GOT3 (cell line): ENCODE measurements at regions not wholly inside any gene's neighbourhood (a gene's known extent, or its start where the extent isn't known, plus 50 kb on each side); places are given as distances from the start of the nearest gene placed in this dataset.

ENCODE experiments used
- DNase-seq: peaks from one replicate; lab custom pipeline; 2025; ENCODE audit warnings: mixed read lengths; lab: John Stamatoyannopoulos, UW

DNA sequence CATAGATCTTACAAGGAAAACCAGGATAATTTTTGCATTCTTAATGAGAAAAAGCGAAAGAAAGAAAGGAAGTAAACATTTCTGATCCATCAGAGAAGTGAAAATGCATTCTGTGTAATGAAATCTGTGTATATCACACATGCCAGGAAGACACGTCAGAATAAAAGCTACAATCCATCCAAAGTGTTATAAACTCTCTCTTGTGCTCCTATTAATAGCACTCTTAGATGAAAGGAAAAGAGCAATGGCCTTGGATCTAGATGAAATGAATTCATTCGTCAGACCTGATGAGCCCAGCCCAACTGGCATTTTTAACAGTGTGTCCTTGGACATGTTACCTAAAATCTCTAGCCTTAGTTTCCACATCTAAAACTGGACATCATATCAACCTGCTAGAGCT lies 885.5 kb downstream of the CDH11 start:
- DNase-seq: no peak

DNA sequence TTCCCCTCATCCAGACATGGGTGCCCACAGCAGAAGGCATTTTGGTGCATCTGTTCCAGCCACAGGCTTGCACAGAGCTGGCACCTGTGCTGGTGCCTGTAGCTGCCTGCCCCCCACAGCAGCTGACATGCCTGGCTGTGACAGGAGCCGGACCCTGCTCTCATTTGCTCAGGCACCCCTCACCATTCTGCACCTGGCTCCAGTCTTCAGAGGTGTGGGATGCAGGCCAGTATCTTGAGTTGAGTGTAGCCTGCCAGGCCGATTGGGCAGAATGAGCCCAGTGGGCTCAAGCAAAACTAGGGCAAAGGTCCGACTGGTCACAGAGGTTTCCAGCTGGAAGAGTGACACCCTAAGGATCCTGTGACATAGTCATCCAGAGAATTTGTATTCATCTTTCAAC lies 887.7 kb downstream of the CDH11 start:
- no peak for DNase-seq

DNA sequence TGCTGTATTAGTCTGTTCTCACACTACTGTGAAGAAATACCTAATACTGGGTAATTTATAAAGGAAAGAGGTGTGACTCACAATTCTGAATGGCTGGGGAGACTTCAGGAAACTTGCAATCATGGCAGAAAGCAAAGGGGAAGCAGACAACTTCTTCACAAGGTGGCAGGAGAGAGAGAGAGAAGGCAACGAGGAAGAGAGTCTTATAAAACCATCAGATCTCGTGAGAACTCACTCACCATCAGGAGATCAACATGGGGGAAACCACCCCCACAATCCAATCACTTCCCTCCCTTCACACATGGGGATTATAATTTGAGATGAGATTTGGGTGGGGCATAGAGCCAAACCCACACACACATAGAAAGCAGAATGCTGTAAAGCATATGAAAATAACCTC lies 896.2 kb downstream of the CDH11 start:
- no peak for DNase-seq

DNA sequence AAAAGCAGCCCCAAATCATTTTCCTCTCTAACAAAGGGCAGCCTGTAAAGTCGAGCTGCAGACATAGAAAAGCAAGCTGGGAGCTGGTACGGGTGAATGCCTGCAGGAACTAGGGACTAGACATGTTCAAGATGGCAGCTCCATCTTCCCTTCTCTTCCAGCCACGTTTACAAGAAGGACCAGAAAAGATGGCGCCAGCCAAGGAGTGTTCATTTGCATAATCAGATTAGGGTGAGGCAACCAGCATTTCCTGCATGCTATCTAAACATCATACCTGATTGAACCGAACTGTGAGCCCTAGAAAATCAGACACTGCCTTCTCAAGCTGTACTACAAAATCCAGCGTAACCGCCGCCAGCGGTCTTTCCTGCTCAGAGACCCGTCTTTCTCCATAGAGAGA lies 896.8 kb downstream of the CDH11 start:
- no peak for DNase-seq

DNA sequence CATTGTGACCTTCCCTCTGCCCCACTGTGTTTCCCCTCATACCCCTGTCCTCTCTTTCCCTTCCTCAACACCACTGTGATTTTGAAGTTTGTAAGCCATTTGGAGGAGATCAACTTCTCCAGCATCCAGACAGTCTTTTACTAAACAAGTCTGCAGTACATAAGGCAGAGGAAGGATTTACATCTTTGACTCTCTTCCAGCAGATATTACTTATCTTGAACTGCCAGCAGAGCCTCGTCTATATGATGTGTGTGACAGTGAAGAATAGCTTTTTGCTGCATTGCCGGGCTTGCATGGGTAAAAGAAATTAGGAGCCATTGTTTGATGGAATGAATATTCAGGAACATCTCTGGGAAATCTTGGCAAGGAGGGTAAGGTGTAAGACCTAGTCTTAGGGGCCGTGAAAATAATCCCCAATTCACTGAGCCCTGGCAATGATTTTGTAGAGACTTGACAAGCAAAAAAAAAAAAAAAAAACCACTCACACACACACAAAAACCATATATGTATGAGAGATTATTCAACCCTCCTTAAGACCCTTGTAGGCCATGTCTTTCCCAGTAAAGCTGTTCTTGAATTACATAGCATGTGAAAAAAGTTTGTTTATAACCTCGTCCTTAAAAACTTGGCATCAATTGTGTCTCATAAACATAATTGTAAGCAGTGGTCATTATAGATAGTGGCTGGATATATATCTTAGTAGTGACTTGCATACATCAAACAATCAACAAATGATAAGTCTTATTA lies 903.9 kb downstream of the CDH11 start:
- DNase-seq: no peak

DNA sequence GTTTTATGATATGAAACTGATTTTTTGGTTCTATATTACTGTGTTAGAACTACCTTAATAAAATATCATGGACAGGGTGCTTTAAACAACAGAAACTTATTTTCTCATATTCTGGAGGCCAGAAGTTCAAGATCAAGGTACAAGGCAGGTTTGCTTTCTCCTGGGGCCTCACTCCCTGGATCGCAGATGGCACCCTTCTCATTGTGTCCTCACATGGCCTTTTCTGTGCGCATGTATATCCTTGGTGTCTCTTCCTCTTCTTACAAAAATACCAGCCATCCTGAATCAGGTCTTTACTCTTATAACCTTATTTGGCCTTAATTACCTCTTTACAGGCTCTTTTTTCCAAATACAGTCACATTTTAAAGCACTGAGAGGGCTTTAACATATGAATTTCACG lies 906.1 kb downstream of the CDH11 start:
- DNase-seq: no peak

DNA sequence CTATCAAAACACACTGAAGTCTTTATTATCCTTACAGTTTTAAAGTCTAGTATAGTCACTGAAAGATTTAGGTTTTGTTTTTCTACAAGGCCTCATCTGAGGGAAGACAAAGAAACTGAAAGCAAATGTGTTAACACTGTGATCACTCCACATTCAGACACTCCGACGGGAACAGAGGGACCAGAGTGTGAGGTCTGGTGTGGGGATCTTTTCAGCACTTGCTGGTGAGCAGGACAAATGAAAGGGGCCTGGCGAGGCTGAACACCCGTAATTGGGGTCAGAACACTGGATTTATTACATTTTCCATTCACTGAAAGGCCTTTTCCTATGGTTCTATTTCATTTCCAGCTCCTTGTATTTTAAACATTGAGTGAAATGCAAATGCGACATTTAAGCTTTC lies 910.5 kb downstream of the CDH11 start:
- DNase-seq: no peak

DNA sequence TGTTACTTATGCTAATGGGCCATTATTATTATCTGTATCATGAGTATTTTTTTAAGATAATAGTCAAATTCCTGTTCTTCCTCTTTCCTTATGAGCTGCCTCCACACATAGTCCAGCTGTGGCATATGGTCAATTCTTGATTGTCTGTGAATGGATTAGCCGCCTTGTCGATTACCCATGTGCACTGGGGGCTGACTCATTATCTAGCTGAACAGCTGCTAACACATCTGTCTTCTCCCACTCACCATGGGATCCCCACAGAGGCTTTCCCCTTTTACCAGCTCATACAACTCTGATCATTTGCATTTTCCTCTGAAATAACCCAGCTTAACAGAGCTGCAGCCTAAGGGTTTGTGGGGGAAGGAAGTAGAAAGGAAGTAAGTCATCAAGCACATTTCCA lies 915.0 kb downstream of the CDH11 start:
- DNase-seq: no peak

DNA sequence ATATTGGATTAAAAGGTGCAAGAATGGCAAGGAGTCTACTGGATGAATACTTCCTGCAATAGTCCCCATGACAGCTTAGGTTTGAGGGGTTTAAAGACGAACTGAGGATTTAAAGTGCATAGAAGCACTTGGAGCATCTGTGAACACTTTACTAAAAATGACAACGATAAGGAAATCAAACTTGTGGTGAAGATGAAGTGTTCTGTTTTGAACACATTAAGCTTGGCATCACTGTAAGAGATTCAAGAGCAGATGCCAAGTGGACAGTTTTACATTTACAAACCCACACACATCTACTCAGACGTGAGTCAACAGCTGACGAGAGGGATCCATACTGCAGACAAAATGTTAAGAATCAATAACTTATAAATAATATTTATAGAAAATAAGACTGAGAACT lies 918.7 kb downstream of the CDH11 start:
- no peak for DNase-seq

DNA sequence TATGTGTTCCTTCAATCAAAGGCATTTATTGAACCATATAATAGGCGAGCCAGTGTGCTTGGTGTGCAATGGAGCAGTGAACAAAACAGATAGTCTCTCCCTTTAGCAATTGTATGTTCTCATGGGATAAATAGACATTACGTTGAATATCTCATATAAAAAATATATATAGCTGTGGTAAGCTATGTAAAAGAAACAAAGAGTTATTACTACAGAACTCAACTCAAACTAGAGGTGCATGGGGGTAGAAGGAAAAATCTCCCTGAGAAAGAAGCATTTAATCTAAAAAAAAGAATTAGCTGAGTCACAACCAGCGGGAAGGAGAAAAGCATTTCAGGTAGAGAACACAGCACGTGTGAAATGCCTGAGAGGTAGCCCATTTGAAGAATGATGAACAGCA lies 919.3 kb downstream of the CDH11 start:
- no peak for DNase-seq

DNA sequence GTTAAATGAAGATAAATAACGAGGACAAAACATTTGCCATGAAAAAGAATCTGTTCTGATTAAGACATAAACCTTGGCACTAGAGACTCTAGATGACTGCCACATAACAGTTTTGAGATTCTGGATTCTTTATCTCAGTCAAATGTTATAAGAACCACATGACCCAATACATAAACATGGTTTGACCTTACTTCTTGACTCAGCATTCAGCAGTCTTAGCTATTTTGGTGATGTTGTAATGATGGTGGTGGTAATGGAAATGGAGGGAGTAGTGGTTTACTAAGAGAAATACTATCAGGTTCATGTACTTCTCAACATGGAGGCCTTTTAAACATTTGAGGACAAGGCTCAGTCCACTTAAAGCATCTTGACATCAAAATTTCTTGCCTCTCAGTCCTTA lies 925.4 kb downstream of the CDH11 start:
- no peak for DNase-seq

DNA sequence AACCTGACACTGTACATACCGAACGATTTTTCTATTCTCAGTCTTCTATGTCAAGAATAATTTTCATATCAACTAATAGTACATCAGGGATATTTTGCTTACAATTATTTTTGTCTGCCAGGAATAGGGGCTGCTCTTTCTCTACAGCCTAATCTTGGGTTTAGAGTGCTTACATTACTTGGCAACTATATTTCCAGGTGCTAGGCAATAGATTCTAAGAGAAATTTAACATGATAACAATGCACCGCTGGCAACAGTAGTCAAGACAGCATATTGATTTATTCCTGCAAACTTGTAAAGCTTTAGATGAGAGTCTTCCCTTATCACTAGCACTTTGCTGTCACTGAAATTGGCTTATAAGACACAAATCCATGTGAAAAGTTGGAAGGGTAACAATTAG lies 935.9 kb downstream of the CDH11 start:
- no peak for DNase-seq

DNA sequence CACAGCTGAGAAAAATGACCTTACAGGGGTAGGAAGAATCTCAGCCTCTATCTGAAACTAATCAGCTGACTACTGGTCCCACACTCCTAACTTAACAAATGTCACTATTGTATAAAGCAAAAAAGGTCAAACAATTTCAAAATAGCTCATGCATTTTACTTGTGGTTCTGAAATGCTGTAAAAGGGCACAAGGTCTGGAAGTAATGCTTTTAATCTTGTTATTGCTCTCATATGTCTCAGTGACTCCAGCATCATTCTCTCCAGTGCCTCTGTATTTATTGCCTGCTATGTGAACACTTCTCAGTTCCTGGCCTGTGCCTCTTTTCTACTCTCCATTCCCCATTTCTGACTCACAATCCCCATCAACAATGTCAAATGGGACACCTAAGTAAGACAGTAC lies 937.7 kb downstream of the CDH11 start:
- DNase-seq: no peak

DNA sequence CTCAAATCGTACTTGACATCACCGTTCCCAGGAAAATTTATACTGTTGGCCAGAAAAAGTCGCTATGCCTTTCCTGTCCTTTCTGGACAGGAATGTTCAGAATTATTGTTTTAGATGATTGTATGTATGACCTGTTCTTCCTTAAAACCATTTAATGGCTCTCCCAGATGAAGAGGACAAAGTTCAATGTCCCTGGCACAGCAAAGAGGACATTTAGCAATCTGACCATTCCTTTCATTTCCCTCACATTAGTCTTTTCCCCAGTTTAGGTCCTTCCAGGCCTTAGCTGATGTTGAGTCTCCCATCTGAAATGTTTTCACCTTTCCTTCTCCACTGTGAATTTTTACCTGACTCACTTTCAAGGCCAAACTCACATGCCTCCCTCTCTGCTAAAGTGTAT lies 938.9 kb downstream of the CDH11 start:
- DNase-seq: no peak

DNA sequence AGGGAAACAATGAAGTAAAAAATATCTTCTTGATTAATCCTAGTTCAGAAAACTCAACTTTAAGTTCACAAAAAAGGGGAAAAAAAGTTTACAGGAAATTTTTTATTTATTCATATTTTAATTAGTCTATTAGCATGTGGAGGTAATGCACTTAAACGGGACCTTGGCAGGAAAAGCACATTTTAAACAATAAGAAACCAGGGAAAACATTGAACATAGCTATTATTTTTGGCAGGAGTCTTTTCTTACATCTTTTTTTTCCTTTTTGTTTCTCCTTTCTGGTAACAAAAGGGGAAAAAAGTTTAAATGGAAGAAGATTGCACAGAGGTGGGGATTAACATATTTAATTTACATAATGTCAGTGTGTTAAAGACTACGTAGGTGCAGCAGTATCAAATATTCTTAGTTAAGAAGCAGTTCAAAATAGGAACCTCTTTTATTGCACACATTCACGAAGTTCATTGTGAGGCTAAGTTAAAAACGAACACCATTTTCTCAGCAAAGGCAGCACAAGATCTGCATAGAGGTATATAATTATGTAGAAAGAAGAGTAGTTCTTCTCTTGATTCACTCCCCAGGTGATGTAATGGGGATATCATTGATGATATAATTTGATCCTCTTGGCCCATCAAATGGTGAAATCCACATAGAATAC lies 940.5 kb downstream of the CDH11 start:
- no peak for DNase-seq

DNA sequence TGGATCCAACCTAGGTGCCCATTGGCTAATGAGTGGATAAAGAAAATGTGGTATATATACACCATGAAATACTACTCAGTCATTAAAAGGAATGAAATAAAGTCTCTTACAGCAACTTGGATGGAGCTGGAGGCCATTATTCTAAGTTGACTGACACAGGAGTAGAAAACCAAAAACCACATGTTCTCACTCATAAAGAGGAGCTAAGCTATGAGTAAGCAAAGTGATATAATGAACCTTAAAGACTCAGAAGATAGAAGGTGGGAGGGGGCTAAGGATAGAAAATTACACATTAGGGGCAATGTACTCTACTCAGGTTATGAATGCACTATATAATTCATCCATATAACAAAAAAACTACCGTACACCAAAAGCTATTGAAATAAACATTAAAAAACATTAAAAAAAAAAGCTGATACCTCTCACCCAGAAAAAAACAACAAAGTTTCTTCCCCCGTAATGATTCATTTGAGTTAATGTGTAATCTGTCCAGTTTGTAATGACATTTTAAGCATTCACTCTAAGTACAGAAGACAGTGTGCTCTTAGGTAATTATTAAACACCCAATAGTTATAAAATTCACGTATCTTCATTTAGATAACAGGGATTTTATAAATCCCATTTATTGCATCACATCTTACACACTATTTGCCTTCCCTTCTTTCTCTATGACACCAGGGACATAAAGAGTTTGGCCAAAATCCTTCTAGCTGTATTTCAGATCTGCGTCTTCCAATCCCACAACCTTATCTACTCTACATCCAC lies 941.5 kb downstream of the CDH11 start:
- DNase-seq: no peak

DNA sequence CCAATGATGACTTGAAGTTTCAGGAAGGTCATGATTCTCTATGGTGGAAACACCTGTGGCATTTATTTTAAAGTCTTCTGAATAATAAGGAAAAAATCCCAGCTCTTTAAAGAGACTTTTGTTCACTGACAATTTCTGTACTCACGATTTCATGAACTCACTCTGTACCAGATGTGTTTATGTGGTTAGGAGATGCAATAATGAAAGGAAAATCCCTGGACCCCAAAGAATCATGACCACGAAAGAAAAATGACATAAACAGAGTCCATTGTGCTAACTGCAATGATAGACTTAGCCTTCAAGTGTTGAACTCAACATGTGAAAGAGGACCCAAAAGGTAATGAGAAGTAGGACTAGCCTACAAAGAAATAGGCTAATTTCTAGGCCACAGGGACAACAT lies 947.5 kb downstream of the CDH11 start:
- no peak for DNase-seq

DNA sequence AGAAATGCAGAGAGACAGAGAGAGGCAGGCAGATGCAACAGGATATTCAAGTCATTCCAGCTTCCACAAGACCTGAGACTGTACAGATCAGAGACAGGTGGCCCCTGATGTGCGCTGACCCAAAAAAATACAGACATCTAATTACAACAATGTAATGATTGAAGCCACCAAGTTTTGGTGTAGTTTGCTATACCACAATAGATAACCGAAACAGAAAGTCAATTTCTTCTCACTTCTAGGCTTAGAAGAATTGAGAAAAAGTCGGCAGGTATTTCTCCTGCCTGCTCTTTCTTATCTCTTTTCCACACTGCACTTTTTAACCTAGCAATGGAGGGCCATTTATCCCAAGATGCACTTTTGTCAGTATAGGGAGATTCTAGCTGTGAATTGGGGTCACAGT lies 949.2 kb downstream of the CDH11 start:
- no peak for DNase-seq

DNA sequence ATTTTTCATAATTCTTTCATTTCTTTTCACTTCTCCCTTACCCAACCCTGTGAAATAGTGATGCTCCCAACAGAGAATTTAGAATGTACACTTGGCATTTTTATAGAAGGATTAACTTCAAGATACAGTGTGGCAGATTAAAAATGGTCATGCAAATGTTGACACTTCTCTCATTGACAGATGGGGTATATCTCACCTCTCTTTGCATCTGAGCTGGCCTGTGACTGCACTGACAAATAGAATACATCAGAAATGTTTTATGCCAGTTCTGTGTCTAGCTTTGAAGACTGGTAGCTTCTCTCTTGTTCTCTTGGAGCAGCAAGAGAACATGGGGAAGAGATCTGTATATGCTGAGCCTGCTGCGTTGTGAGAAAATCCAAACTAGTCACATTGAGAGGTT lies 949.6 kb downstream of the CDH11 start:
- no peak for DNase-seq

DNA sequence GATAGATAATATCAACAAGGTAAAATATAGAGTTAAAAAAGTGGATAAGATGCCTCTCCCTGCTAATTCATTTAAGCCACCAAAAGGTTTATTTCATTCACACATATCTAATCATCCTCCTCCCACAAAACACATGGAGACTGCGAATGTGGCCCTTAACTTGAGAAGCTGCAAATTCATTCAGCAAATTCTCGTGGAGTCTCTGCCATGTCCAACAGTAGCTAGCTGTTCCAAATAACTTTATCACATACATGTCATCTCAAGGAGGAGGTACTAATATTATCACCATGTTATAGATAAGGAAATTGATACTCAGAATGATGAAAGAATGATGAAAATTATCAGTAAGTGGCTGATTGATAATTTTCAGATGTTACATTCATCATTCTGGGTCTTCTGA lies 950.2 kb downstream of the CDH11 start:
- no peak for DNase-seq

DNA sequence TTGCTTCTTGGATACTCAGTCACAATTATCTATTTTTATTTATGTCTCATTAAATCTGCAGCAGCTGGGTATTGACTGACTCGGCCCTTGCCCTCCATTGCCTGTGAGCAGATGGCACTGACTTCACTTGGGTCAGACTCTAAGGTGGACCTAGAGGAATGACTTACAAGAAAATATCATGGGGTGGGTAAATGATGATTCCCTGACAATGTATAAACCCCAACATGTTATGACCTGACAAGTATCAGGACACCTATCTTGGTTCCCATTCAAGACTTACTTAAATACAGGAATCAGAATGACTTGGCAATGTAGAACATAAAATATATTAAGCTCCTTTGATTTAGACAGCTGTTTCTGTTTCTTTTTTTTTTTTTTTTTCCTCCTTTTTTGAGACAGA lies 953.5 kb downstream of the CDH11 start:
- DNase-seq: no peak

DNA sequence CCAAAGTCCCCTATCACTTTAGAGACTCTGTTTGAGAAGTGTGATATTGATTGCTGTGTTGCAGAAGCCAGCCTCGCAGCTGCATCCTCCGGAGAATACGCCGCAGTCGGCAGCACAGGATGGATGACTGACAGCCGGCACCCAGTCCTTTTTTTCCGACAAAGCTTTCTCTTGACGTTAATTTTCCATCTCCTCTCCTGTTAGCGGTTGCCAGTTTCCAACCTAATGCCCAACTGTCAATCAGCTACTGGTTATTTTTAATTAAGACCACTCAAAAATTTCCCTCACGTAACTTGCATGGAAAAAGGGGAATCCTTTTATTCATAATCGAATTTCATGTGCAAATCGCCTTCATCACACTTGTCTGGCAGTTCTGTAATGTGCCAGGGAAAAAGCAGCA lies 953.9 kb downstream of the CDH11 start:
- no peak for DNase-seq

DNA sequence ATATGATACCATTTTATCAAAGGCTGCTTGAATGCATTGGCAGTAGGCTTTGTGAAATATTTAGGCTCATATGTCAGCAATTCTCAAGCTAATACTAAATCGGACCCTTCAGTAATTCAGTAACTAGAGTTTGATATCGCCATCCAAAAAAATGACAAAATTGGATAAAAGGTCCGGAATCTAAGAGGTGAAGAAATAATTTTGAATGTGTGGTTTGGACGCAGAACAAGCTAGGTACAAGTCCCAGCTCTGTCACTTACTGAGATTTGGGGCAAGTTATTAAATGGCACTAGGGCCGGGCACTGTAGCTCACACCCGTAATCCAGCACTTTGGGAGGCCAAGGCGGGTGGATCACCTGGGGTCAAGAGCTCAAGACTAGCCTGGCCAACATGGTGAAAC lies 956.5 kb downstream of the CDH11 start:
- no peak for DNase-seq
